Hematopoietic multipotent progenitor cell (in vitro differentiated cells): ENCODE measurements at regions not wholly inside any gene's neighbourhood (a gene's known extent, or its start where the extent isn't known, plus 50 kb on each side); places are given as distances from the start of the nearest gene placed in this dataset.

Experiments
- DNase-seq, 3 donors: peaks; one replicate each; pipeline ENCODE4 v3.0.0-alpha.2; 2011 to 2015; ENCODE audit warnings: low read depth in 2 of 3, low spot score in 2 of 3

DNA sequence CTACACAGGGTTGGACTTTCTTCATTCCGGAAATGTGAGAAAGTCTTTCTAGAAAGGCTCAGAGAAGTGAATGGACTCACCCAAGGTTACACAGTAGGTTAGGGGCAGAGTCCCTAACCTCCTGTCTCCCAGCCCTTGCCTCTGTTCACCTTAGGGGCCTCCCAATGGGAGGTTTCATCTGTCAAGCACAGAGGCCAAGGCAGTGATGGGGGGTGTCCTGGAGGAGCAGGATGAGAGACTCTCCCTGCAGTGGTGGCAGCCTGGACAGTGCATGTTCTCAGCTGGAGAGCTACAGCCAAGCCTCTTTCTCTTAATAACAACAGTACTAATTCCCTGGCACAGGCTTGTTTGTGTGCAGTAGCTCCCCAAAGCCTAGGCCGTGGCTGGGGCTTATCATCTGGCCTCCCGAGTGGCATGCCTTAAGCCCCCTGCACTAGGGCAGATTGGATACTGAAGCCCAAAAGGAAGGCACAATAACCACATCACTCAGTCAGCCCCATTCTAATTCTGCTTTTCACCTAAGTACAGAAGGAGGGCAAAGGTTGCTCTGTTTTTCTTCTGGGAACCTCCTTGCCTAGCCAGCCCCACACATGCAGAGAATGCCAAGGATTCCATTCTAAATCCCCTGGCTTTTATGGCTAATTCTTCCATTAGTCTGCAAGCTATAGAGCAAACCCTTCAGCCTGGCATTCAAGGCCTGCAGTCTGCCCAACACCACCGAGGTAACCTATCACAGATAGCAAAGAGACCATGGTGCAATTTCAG is 50.2 kb upstream of the XPA start:
- DNase-seq, result no peak

DNA sequence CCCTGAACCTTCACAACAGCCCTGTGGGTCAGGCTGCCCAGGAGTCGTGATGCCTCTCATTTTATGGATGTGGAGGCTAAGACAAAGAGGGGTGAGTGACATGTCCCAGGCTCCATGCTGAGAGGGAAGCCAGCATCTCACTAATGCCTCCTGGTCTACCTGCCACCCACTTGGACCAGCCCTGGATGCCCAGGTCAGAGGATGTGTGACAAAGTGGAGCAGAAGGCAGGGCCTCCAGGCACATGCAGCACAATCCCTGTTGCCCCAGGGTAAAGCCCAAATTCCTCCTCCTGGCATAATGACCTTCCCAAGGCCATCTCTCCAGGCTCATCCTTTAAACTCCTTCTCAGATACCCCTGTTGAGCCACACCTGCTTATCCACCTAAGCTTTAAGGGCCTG is 51.4 kb upstream of the XPA start:
- no peak for DNase-seq

DNA sequence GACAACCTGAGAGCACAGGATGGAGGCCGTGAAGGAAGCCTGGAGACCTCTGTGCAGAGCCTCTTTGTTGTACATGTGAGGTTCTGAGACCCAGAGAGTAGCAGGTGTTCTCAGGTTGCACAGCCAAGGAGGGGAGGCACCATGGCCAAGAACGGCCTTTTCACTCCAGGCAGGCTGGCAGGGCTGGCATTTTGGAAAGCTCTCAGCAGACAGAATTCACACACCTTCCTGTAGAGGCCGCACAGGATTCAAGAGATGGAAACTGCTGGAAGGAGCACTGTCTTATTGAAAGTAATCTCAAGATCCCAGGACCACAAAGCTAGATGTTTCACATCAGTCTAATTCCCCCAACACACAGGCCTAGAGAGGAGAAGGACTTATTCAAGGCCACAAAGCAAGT is 52.8 kb upstream of the XPA start:
- no peak for DNase-seq

DNA sequence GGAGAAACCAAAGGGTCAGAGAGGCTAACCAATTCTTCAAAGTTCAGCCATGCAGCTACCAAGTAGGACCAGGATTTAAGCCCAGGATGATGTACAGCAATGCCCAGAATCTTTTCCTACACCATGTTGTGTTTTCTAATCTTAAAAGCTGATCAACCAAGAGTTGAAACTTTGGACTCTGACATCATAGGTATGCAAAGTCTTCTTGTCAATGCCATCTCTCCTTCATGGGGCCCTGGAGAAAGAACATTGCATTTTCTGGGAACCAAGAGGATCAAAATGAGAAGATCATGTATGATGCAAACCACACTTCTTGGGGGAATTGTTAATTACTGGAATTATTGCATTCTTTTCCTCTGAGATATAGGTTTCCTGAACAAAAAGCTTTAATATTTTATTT is 54.4 kb upstream of the XPA start:
- DNase-seq, result no peak

DNA sequence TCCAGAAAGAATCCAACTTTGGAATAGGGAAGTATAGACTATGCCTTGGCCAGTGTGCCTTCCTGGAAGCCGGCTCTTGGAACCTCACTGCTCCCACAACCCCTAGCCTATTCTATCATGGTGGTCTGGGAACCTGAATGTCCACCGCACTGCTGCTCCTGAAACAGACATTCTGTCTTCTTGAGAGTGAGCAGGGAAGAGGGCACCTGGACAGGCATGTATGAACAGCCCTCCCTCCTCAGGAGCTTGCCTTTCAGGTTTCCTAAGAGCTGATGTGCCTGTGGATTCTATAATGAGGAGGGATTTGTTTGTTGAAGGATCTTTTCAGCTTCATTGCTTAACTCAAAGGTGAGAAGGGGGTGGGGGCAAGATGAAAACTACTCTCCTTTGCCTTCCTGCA is 55.1 kb upstream of the XPA start:
- DNase-seq, result no peak

DNA sequence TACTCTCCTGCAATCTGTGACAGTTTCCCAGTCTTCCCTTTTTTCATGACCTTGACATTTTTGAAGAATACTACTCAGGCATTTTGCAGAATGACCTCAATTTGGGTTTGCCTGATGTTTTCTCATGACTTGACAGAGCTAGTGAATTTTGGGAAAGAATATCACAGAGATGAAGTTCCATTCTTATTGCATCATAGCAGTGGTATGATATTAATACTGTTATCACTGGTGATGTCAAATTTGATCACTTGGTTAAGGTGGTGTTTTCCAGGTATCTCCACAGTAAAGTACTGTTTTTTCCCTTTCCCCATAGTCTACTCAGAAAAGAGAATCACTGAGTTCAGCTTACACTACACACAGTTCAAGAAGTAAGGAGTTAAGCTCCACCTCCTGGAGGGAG is 56.2 kb upstream of the XPA start:
- no peak for DNase-seq

DNA sequence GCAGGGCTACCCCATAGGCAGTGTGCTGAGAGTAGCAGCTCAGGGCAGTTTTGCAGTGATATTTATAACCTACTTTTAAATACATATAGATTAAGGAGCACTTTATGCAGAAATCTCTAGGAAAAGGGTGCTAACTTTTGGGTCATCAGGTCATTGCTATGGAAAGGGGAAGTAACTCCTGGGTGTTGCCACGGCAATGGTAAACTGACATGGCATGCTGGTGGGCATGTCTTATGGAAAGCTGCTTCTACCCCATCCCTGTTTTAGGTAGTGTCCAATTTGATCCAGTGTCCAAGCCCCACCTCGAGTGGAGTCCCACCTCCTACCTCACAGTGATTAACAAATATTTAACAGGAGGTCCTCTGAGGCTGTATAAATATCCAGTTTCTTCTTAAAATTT is 56.8 kb upstream of the XPA start:
- no peak for DNase-seq

DNA sequence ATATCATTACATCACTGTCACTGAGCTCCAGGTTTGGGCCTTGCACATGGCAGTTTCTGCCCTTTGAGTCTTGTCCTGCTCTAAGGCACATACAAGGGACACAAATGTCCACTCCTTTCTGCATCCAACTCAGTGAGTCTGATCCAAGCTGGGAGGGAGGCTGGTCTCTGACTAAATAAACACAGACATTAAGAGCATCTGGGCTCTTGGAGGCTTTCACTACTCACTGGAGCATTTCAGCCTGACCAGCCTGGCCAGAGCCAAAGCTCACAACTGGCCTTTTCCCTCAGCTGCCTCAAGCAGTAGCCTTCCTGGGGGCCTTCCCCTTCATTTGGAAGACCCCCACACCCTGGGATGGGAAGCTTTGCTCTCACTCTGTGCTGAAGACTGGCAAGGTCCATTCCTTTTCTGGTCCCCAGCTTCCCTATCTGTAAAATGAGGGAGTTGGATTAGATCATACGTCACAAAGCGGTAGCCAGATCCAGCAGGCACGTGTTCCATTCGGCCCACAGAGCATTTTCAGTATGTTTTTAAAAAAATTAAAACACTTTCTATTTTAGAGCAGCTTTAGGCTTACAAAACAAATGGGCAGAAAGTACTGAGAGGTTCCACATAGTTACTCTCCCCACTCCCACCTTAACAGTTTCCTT is 58.6 kb upstream of the XPA start:
- no peak for DNase-seq

DNA sequence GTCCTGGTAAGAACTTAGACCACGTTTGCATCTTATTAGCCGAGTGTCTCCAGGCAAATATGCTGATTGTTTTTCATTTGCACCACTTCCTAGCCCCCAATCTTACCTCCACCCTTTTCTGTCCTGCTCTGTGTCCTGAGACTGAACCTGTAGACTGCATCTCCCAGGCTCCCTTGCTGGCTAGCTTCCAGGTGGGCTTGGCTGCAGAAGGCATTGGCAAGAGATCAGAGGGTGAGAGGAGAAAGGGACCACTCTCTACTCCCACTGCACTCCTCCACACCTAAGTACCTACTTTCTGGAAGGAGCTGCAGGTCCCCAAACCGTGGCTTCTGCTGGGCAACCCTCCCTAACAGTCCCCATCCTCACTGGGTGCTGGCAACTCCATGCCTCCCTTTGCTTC is 59.9 kb upstream of the XPA start:
- no peak for DNase-seq

DNA sequence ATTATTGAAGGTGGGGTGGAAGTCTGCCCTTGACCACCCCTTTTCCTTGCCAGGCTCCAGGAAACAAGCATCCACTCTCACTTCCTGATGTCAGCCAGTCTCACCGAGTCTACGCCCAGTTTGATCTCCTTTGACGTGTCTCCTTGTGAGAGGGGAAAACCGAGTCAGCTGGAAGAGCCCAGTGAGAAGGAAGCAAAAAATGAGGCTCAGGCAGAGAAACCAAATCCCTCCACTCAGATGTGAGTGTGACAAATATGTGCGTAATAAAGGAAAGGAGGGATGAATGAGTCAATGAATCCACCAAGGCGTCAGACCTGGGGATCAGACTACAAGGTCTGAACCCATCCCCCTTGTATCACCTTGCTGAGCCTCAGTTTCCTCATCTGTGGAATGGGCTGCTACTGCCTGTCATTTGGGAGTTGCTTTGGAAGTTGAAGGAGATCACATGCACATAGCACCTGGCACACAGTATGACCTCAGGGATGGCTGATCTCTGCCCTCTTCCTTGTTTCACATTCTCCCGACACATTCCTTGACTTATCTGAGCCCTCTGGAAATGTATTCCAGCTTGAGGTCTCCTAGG is 61.3 kb upstream of the XPA start:
- DNase-seq, result no peak

DNA sequence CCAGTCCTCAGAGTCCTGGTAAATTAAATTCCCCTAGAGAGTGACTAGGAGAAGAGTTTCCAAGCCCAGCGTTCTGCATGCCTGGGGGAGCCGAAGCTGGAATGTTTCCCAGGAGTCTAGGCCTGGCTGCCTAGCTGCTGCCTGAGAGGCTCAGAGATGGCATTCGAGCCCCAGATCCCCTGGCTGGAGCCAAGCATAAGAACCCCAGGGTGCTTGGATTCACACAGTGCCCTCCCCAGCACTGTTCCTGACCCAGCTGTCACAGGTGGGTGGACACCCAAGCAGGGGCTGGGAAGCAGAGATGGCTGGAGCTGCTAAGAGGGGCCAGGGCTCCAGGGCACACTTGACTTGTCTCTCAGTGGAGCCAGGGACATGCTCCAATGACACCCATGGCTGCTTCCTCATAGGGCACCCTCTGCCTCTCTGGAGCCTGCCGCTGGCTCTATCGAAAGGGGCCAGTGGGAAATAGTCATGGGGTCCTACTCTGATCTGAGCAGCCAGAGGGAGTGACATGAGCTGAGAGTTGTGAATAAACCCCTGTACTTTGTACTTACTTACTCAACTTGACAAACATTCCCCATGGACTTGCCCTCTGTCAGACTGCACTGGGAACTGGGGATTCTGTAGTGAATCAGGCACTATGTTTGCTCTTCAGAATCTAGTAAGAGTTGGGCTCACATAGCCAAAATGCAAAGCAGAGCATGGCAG is 62.6 kb upstream of the XPA start:
- no peak for DNase-seq

DNA sequence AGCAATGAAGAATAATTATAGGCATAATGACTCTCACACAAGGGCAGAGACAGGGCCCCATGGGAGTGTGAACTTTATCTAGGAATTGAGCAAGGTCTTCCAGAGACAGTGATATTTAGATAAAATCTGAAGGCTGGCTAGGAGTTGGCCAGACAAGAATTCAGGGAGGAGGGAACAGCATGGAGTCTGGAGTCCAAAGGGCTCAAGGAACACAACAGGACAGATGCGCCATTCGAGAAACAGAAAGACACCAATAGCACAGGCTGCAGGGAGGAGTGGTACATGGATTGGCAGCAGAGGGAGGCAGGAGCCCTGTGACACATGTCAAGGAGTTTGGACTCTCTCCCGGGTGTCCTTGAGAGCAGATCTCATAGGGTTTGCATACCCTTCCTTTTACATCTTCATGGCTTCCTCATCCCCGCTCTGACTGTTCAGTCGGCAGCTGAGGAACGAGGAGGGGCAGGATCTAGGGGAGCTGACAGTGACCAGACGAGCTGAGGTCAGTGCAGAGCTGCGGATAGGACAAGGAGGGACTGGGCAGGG is 64.0 kb upstream of the XPA start:
- no peak for DNase-seq

DNA sequence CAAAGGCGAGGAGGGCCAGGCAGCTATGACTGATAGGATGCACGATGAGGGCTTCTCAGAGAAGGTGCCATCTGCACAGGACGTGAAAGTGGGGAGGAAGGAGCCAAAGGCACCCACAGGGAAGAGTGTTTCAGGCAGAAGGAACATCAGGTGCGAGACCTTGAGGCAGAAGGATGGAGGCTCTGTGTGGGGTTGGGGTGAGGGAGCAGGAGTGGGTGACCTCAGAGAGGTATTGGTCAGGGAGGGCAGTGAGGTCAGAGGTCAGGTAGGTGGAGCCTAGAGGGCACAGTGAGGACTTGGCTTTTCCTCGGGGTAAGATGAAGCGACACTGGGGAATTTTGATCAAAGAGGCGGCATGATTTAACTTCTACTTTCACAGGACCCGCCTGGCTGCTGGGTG is 64.7 kb upstream of the XPA start:
- DNase-seq, result no peak

DNA sequence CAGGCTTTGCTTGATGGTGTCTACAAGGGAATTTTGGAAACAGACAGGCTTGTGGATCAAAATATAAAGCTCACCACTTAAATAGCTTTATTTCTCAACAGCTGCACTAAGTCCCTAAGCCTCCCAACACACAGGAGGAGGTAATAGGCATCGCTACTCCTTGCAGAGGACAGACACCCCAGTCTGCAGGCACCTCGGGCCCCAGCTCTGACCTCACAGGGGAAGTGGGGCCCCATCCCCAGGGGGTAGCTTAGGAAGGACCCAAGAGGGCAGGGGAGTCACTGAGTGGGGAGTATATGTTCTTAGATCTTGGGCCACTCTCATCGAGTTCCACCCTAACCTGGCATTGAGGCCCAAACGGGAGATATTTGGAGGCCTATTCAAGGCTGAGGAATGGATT is 66.7 kb upstream of the XPA start:
- no peak for DNase-seq

DNA sequence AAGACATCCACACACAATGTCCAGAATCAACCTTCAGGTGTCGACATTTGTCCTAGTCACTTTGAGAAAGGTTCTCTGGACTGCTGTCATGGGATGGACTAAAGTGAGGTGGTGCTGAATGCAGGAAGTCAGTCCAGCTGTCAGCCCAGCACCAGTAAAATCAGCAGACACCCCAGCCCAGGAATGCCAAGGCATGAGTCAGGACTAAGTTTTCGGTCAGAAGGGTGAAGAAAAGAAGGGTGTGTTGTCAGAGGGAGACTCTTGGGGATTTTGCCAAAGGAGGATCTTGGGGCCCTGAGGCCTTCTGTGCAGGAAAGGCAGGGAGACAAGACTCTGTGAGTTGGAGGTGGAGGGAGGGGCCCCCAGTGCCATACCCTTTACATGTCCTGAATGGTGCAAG is 69.0 kb upstream of the XPA start:
- DNase-seq, result no peak

DNA sequence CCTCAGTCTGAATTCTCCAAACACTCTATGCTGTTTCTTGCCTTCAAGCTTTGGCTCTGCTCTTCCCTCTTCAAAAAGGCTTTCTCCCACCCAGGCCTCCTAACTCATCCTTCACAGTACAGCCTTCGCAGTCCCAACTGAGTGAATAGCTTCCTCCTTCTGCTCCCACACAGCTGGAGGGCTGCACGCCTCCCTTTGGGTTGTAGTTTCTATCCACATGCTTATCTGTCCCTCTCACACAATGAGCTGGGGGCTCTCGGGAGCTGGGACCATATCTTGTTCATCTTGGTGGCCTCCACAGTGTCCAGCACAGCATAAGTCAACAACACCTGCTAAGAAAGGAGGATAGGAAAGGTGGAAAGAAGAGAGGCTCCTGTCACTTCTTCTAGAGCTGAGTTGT is 69.5 kb upstream of the XPA start:
- DNase-seq, result no peak

DNA sequence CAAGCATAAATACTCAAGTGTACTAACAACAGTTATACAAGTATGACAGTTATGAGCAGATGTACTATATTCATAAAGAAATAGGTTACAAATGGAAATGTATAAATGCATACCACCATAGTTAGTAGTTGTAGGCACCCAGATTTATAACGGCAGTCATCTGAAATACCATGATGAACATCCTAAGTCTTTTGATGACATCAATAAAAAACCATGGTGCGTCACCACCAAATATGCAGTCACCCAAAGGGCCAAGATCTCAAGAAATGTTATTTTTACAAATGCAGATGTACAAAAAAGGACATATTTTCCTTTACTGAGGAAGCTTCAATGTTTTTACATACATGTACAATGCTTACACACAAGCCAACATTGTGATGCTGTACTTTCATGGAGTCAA is 70.8 kb upstream of the XPA start:
- no peak for DNase-seq

DNA sequence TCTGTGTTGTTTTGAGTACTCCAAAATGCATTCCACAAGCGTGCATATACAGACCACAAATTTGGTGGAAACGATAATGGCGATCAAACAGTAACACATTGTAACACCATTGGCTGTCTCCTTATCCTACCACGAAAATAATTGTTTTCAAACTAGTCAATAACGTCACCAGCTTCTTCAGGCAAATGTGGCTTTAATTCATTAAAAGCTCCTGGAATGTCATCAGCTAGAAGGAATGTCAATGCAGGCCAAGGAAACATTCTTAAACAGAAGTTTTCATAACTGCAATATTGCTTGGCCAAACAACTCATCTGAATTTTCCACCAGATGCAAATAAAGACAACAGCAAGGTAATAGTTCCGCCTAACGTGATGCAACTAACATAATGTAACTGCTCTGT is 71.6 kb upstream of the XPA start:
- DNase-seq, result no peak

DNA sequence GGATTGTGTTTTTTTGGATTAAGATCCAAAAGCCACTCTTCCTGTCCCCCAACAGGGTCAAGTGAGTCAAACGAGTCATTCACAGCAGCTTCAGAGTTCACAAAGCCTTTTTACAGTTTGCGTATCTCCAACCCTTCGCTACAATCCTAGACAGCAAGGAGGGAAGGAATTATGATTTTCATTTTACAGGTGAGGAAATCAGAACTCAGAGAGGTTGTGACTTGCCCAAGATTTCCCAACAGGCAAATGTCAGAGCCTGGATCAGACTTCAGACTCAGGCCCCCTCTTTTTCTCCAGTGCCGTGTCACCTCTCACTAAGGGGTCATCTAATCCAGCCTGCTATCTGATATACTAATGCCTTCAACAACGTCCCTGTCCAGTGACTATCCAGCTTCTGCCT is 72.1 kb upstream of the XPA start:
- no peak for DNase-seq

DNA sequence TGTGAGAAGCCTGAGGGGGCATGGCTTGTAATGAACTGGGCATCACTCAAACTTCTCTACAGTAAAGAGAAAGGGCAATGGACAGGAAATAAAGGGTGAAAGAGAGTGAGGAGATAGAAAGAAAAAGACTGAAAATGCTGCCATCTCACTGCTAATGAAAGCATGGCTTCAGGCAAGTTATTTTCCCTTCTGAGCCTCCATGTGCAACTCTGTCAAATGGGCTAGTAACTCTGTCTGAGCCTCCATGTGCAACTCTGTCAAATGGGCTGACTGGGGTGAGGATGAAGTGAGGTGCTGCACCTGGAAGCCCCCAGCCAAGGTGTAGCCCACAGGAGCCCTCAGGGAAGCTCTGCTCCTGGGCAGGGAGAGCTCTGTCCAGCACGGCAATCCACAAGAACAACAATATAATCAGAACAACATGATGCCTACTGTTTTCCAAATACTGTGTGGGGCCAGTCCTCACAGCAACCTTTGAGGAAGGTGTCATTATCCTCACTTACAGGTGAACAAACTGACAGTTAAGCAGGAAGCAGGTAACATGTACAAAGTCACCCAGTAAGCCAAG is 73.8 kb upstream of the XPA start:
- no peak for DNase-seq

DNA sequence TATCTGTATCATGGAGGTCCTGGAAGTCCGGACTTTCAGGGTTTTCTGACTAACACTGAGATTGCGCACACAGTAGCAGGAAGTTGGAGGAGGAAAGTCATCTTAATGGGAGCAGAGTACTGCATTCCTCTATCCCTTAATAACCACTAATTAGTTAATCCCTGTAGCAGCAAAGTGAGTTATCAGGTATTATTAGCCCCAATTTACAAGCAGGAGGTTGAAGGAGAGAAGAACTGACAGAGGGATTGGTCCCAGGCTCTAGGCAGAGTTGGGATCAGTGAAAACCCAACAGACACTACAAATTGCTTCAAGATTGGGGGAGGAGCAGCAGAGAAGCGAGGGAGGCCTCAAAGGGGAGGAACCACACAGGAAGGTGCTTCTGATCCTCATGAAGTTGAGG is 74.5 kb upstream of the XPA start:
- no peak for DNase-seq
